GM23338 (cell line): ENCODE measurements at regions not wholly inside any gene's neighbourhood (a gene's known extent, or its start where the extent isn't known, plus 50 kb on each side); places are given as distances from the start of the nearest gene placed in this dataset.

Experiments used
- CREB1 ChIP-seq: fragments of 250-450 bp; sonication (Bioruptor Pico); IDR thresholded peaks from 2 replicates; pipeline ENCODE4 v1.5.0; 2020; ENCODE audit warnings: low read depth, mild to moderate bottlenecking, moderate library complexity
- ETS1 ChIP-seq: IDR thresholded peaks from 2 replicates; pipeline ENCODE4 v1.6.1; 2016; ENCODE audit warnings: antibody characterized with exemption
- EZH2 ChIP-seq: fragments of 200-600 bp; sonication (generic); IDR thresholded peaks from one replicate; pipeline ENCODE4 v1.8.0; 2017; ENCODE audit warnings: antibody characterized with exemption, mild to moderate bottlenecking, low read depth; ENCODE audit not compliant: unreplicated experiment
- EZH2phosphoT487 ChIP-seq: fragments of 200-600 bp; sonication (generic); IDR thresholded peaks from one replicate; pipeline ENCODE4 v1.8.1; 2018; ENCODE audit warnings: antibody characterized with exemption; ENCODE audit not compliant: unreplicated experiment
- JUNB ChIP-seq: IDR thresholded peaks from one replicate; pipeline ENCODE4 v1.6.1; 2016; ENCODE audit warnings: antibody characterized with exemption; ENCODE audit not compliant: unreplicated experiment
- NANOG ChIP-seq: IDR thresholded peaks from 2 replicates; pipeline ENCODE4 v1.6.1; 2016; ENCODE audit warnings: antibody characterized with exemption, borderline replicate concordance
- POLR2AphosphoS5 ChIP-seq: IDR thresholded peaks from 2 replicates; pipeline ENCODE4 v1.6.1; 2016; ENCODE audit warnings: antibody characterized with exemption, low read depth
- REST ChIP-seq: IDR thresholded peaks from one replicate; pipeline ENCODE4 v1.6.1; 2018; ENCODE audit warnings: antibody characterized with exemption; ENCODE audit not compliant: unreplicated experiment
- STAT1 ChIP-seq: IDR thresholded peaks from one replicate; pipeline ENCODE4 v1.6.1; 2016; ENCODE audit warnings: antibody characterized with exemption; ENCODE audit not compliant: unreplicated experiment
- ZNF114 ChIP-seq: fragments of 250-450 bp; sonication (Bioruptor Pico); IDR thresholded peaks from 2 replicates; pipeline ENCODE4 v1.5.0; 2020; ENCODE audit warnings: mild to moderate bottlenecking, moderate library complexity
- ZNF331 ChIP-seq: fragments of 250-450 bp; sonication (Bioruptor Pico); IDR thresholded peaks from 2 replicates; pipeline ENCODE4 v1.5.0; 2020; ENCODE audit warnings: low read depth, mild to moderate bottlenecking, moderate library complexity
- ZNF462 ChIP-seq: fragments of 250-450 bp; sonication (Bioruptor Pico); IDR thresholded peaks from 2 replicates; pipeline ENCODE4 v1.5.0; 2020; ENCODE audit warnings: mild to moderate bottlenecking, moderate library complexity
- TF ChIP-seq, protein P1 (sequence below), 2 experiments: fragments of 200-600 bp in 1 of 2; sonication (generic) in 1 of 2; conservative IDR thresholded peaks; 2 replicates each; pipeline versions ENCODE4 v1.5.1 to v1.6.1; 2016 to 2017; ENCODE audit warnings: antibody characterized with exemption in 2 of 2, low read depth in 2 of 2, mild to moderate bottlenecking in 2 of 2, moderate library complexity in 1 of 2

DNA sequence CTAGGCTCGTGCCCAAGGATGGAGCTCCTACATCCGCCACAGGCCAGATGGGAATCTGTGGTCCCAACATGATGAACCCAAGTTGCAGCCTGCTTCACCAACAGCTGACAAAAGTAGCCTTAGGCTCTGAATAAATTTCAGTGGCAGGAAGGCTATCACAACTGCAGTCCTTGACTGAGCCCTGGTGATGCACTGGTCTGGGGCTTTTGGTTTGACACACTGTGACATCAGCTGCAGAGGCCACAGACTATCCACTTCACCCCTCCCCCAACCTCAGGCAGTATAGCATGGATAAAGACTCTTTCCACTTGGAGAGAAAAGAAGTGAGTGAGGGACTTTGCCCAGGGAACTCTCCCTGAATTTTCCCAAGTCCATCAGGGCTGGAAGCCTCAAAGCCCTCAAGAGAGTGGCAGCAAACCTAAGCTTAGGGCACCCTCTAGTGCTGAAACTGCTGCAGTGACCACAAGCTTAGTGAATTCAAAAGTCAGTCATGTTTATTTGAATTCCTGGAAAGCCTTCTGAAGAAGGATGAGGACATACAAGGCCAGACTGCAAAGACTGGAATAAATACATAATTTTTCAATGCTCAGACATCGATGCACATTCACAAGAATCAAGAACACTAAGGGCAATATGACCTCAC, 135.0 kb upstream of the TENT5D start:
- TF ChIP-seq, protein P1, sequence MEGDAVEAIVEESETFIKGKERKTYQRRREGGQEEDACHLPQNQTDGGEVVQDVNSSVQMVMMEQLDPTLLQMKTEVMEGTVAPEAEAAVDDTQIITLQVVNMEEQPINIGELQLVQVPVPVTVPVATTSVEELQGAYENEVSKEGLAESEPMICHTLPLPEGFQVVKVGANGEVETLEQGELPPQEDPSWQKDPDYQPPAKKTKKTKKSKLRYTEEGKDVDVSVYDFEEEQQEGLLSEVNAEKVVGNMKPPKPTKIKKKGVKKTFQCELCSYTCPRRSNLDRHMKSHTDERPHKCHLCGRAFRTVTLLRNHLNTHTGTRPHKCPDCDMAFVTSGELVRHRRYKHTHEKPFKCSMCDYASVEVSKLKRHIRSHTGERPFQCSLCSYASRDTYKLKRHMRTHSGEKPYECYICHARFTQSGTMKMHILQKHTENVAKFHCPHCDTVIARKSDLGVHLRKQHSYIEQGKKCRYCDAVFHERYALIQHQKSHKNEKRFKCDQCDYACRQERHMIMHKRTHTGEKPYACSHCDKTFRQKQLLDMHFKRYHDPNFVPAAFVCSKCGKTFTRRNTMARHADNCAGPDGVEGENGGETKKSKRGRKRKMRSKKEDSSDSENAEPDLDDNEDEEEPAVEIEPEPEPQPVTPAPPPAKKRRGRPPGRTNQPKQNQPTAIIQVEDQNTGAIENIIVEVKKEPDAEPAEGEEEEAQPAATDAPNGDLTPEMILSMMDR (conservative IDR thresholded peaks at IDR 0.05; ENCODE audit: low read depth in 2 of 2), result peak; percentile 68 to 74
- TF ChIP-seq POLR2AphosphoS5 (no peak), REST (no peak), ETS1 (no peak), EZH2 (no peak), ZNF114 (CRISPR knock-in tag) (no peak), CREB1 (CRISPR knock-in tag) (no peak), JUNB (no peak), EZH2phosphoT487 (no peak), NANOG (no peak), ZNF331 (no peak), STAT1 (no peak), ZNF462 (CRISPR knock-in tag) (no peak)
